SH-SY5Y (cell line): ENCODE measurements at regions not wholly inside any gene's neighbourhood (a gene's known extent, or its start where the extent isn't known, plus 50 kb on each side); places are given as distances from the start of the nearest gene placed in this dataset.

ENCODE experiments used
- GATA2 ChIP-seq: IDR thresholded peaks from 2 replicates; pipeline ENCODE4 v1.6.1; 2011; ENCODE audit warnings: mild to moderate bottlenecking, low read depth, low read length
- GATA3 ChIP-seq: IDR thresholded peaks from 2 replicates; pipeline ENCODE4 v1.6.1; 2011; ENCODE audit warnings: low read depth, mild to moderate bottlenecking, low read length, moderate library complexity

- TF ChIP-seq GATA3 (no peak), GATA2 (no peak)
Measured at GRCh38 chr10:44326474-44327030, 58.3 kb downstream of the CXCL12 start.

- TF ChIP-seq GATA2, result no peak
- TF ChIP-seq GATA3, result no peak
Measured at GRCh38 chr10:44325596-44326307, 59.1 kb downstream of the CXCL12 start.

GRCh38 chr10:44325157-44325556, 59.7 kb downstream of the CXCL12 start:
- no peak for TF ChIP-seq GATA3
- TF ChIP-seq GATA2, result no peak

GRCh38 chr10:44323838-44324237, 61.1 kb downstream of the CXCL12 start:
- TF ChIP-seq GATA2, result no peak
- TF ChIP-seq GATA3, result no peak

GRCh38 chr10:44322137-44322536, 62.8 kb downstream of the CXCL12 start:
- TF ChIP-seq GATA2 (no peak), GATA3 (no peak)

GRCh38 chr10:44320756-44321155, 64.1 kb downstream of the CXCL12 start:
- TF ChIP-seq GATA3 (no peak), GATA2 (no peak)

GRCh38 chr10:44317856-44318255, 67.0 kb downstream of the CXCL12 start:
- no peak for TF ChIP-seq GATA2
- TF ChIP-seq GATA3, result no peak

GRCh38 chr10:44316922-44317215, 68.0 kb downstream of the CXCL12 start:
- TF ChIP-seq GATA2 (no peak), GATA3 (no peak)

GRCh38 chr10:44316187-44316921, 68.5 kb downstream of the CXCL12 start:
- TF ChIP-seq GATA2 (no peak), GATA3 (no peak)

- TF ChIP-seq GATA3 (no peak), GATA2 (no peak)
Measured at GRCh38 chr10:44314802-44315460, 70.0 kb downstream of the CXCL12 start.

- TF ChIP-seq GATA2 (no peak), GATA3 (no peak)
Measured at GRCh38 chr10:44313761-44314165, 71.1 kb downstream of the CXCL12 start.

GRCh38 chr10:44312401-44312800, 72.5 kb downstream of the CXCL12 start:
- TF ChIP-seq GATA2, result no peak
- TF ChIP-seq GATA3, result no peak

GRCh38 chr10:44311563-44312051, 73.3 kb downstream of the CXCL12 start:
- no peak for TF ChIP-seq GATA2
- TF ChIP-seq GATA3, result no peak

- TF ChIP-seq GATA3 (no peak), GATA2 (no peak; the same call in 1 of the 2 replicates)
Measured at GRCh38 chr10:44310762-44311562, 73.9 kb downstream of the CXCL12 start.
